DMS153 (cell line): ENCODE measurements at regions not wholly inside any gene's neighbourhood (a gene's known extent, or its start where the extent isn't known, plus 50 kb on each side); places are given as distances from the start of the nearest gene placed in this dataset.
"Not testable (repeated sequence)": the region's sequence is repeated elsewhere in the genome, so short reads cannot be mapped to it uniquely, and the experiment has no call there.

Source experiments
- DNase-seq: peaks from one replicate; lab custom pipeline; 2025; lab: John Stamatoyannopoulos, UW

GRCh38 chr7:80292634-80293033 lies 158.0 kb downstream of the GNAI1 start:
- not testable (repeated sequence) for DNase-seq

GRCh38 chr7:80288175-80289122 lies 153.8 kb downstream of the GNAI1 start:
- DNase-seq: no peak

DNA sequence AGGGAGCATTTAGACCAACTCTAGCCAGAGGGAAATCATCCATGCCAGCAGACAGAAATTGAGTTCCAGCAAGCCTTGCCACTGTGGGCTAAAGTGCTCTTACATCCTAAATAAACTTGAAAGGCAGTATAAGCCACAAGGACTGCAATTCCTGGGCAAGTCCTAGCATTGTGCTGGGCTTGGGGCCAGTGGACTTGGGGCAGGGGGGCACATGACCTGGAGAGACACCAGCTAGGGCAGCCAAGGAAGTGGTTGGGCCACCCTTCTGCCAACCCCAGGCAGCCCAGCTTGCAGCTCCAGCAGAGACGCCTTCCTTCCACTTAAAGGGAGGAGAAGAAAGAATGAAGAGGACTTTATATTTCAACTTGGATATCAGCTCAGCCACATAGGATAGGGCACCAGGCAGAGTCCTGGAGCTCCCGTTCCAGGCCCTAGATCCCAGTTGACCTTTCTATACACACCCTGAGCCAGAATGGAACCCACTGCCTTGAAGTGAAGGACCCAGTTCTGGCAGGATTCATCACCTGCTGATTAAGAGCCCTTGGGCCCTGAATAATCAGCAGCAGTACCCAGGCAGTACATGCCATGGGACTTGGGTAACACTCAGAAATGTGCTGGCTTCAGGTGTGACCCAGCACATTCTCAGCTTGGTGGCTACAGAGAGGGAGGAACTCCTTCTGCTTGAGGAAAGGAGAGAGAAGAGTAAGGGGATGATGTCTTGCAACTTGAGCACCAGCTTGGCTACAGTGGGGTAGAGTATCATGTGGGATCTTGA lies 153.0 kb downstream of the GNAI1 start:
- no peak for DNase-seq

- DNase-seq: no peak
Observed at GRCh38 chr7:80286611-80287010, 152.0 kb downstream of the GNAI1 start.

DNA sequence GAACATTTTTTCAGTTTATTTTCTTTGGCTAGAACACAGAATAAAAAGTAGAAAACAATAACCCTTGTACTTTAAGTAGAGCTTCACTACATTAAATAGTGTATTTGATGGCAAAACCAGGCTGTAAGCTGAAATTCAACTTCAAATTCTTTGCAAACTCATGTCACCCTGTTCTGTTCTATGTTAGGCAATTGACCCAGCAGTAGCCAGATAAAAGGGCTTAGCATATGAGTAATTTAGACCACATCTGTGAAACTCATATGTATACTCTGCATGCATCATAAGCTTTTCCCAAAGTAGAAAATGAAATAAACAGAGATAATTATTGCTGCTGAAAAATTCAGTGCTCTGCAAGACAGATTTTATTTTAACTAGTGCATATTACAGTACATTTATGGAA lies 150.2 kb downstream of the GNAI1 start:
- no peak for DNase-seq

- no peak for DNase-seq
Observed at GRCh38 chr7:80279760-80280159, 145.1 kb downstream of the GNAI1 start.

GRCh38 chr7:80278737-80279136 lies 144.1 kb downstream of the GNAI1 start:
- DNase-seq: no peak

GRCh38 chr7:80277434-80278427 lies 143.1 kb downstream of the GNAI1 start:
- DNase-seq: peak; percentile 23
